Astrocyte of the spinal cord (primary cell): ENCODE measurements at regions not wholly inside any gene's neighbourhood (a gene's known extent, or its start where the extent isn't known, plus 50 kb on each side); places are given as distances from the start of the nearest gene placed in this dataset.
"Not testable (repeated sequence)": the region's sequence is repeated elsewhere in the genome, so short reads cannot be mapped to it uniquely, and the experiment has no call there.

Experiments used
- DNase-seq: peaks from one replicate; pipeline ENCODE4 v3.0.0; 2011; ENCODE audit warnings: low read depth, low spot score
- H3K4me3 ChIP-seq: 2 replicates; pipeline ENCODE4 v1.5.1; 2011; ENCODE audit warnings: low read depth, mild to moderate bottlenecking, low read length, moderate library complexity
- CTCF ChIP-seq: IDR thresholded peaks from 2 replicates; pipeline ENCODE4 v1.5.1; 2012; ENCODE audit warnings: low read depth, mild to moderate bottlenecking, low read length, inconsistent platforms
- in situ Hi-C: cut with HindIII; loops from 2 replicates; pipeline ENCODE4 v1.10.0; 2017; ENCODE audit warnings: low sequenced_read_pairs

- no peak for DNase-seq
- in situ Hi-C loops = no loop called here
- TF ChIP-seq CTCF = no peak
- H3K4me3 ChIP-seq = no peak overlapping the region
Observed at GRCh38 chr6:16995511-16996250, 106.2 kb upstream of the STMND1 start.

GRCh38 chr6:16993396-16993795, 108.5 kb upstream of the STMND1 start:
- no peak overlapping the region for H3K4me3 ChIP-seq
- no peak for TF ChIP-seq CTCF
- no peak for DNase-seq
- in situ Hi-C loops = no loop called here

GRCh38 chr6:16991981-16992629, 109.7 kb upstream of the STMND1 start:
- H3K4me3 ChIP-seq = no peak overlapping the region
- TF ChIP-seq CTCF = no peak
- in situ Hi-C loops = no loop called here
- DNase-seq = no peak

GRCh38 chr6:16989976-16990375, 111.9 kb upstream of the STMND1 start:
- DNase-seq, in situ Hi-C loops, H3K4me3 ChIP-seq: not testable (repeated sequence)

GRCh38 chr6:16989382-16989781, 112.5 kb upstream of the STMND1 start:
- in situ Hi-C loops = no loop called here
- DNase-seq = no peak
- no peak overlapping the region for H3K4me3 ChIP-seq
- no peak for TF ChIP-seq CTCF

- in situ Hi-C loops = no loop called here
- H3K4me3 ChIP-seq = no peak overlapping the region
- DNase-seq = no peak
- no peak for TF ChIP-seq CTCF
Observed at GRCh38 chr6:16987996-16988395, 113.9 kb upstream of the STMND1 start.

- H3K4me3 ChIP-seq = no peak overlapping the region
- in situ Hi-C loops = no loop called here
- peak; percentile 32 for DNase-seq
- TF ChIP-seq CTCF = no peak
Observed at GRCh38 chr6:16985513-16986284, 116.2 kb upstream of the STMND1 start.
